ENCODE measurements at regions not wholly inside any gene's neighbourhood (a gene's known extent, or its start where the extent isn't known, plus 50 kb on each side); places are given as distances from the start of the nearest gene placed in this dataset.

GRCh38 chr2:18085593-18085992 lies 207.1 kb downstream of the KCNS3 start:
- TF ChIP-seq CTCF (conservative IDR thresholded peaks at IDR 0.05) = no peak
- H4K91ac ChIP-seq (ENCODE audit: insufficient read length, low read depth, low read length) = no peak overlapping the region
- no peaks in the 10 kb centered on the region for H3K23me2 ChIP-seq (ENCODE audit: insufficient read length, low read depth, low read length, poor library complexity, severe bottlenecking)
- H2BK15ac ChIP-seq (ENCODE audit: low read depth, low read length) = no peak overlapping the region
- no peak overlapping the region for H2AFZ ChIP-seq (ENCODE audit: low read length)
- peaks cover 0 to 2% (median 0%) of the 10 kb centered on the region in 3 experiments; a peak in 1 of 7 replicates for H3K36me3 Mint-ChIP-seq (ENCODE audit: insufficient read depth in 1 of 3, low read depth in 3 of 3)
- no peaks in the 10 kb centered on the region for H3K4me1 ChIP-seq (ENCODE audit: insufficient read depth, low read length)
- no peak overlapping the region for H3K18ac ChIP-seq (ENCODE audit: insufficient read length, low read depth, low read length)
- H2BK5ac ChIP-seq (ENCODE audit: insufficient read length, low read length) = no peak overlapping the region
- no peak overlapping the region for H3T11ph ChIP-seq (ENCODE audit: low read length)
- H2BK120ac ChIP-seq (ENCODE audit: low read depth, low read length, poor library complexity, severe bottlenecking) = no peak overlapping the region
- H3K27ac Mint-ChIP-seq = peak overlapping the region in 1 of 3 experiments; percentile 76; a peak in 1 of 7 replicates
- no peak overlapping the region for H3K56ac ChIP-seq (ENCODE audit: insufficient read length, low read depth, low read length)
- DNase-seq = no peak
- no peak overlapping the region for H2AK5ac ChIP-seq (ENCODE audit: insufficient read length, low read length)
- H4K20me1 ChIP-seq (ENCODE audit: control insufficient read depth, insufficient read depth, insufficient read length) = no peaks in the 10 kb centered on the region
- no peak overlapping the region for H3K14ac ChIP-seq (ENCODE audit: insufficient read depth, low read length)
- no peaks in the 10 kb centered on the region for H3K9me3 ChIP-seq (ENCODE audit: control insufficient read depth, low read depth, low read length)
- H3K27ac ChIP-seq (ENCODE audit: insufficient read length, low read depth, low read length) = no peak overlapping the region
- H4K5ac ChIP-seq (ENCODE audit: insufficient read length, low read depth, low read length) = no peak overlapping the region
- H3K9me3 Mint-ChIP-seq = peaks cover 6 to 7% of the 10 kb centered on the region in 2 experiments; a peak in 3 of 5 replicates
- no peak overlapping the region for H2BK20ac ChIP-seq (ENCODE audit: low read depth, low read length, poor library complexity, severe bottlenecking)
- no peak overlapping the region for H3K9ac ChIP-seq (ENCODE audit: extremely low read depth, insufficient read length, low read length)
- no peak overlapping the region for H3K4me2 ChIP-seq (ENCODE audit: insufficient read depth, insufficient read length, low read length)
- no peak overlapping the region for H3K4ac ChIP-seq (ENCODE audit: low read depth, low read length)
- no peak overlapping the region for H3K23ac ChIP-seq (ENCODE audit: insufficient read length, low read depth, low read length)
- no peaks in the 10 kb centered on the region for H3K27me3 ChIP-seq (ENCODE audit: insufficient read depth, low read length)
- H3K79me1 ChIP-seq (ENCODE audit: insufficient read depth, low read depth, low read length, poor library complexity, severe bottlenecking) = no peaks in the 10 kb centered on the region
- H3K79me2 ChIP-seq (ENCODE audit: insufficient read depth, low read length) = no peaks in the 10 kb centered on the region
- H3K4me3 Mint-ChIP-seq = no peak overlapping the region
- no peaks in the 10 kb centered on the region for H3K4me1 Mint-ChIP-seq
- no peak overlapping the region for H4K8ac ChIP-seq (replicated peaks; ENCODE audit: insufficient read length, low read depth, low read length)
- H2BK12ac ChIP-seq (ENCODE audit: insufficient read length, low read depth, low read length) = no peak overlapping the region
- H3K27me3 Mint-ChIP-seq (ENCODE audit: low read depth) = no peaks in the 10 kb centered on the region
